Neural progenitor cell (in vitro differentiated cells): ENCODE measurements at regions not wholly inside any gene's neighbourhood (a gene's known extent, or its start where the extent isn't known, plus 50 kb on each side); places are given as distances from the start of the nearest gene placed in this dataset.

Experiments
- CTCF ChIP-seq: fragments of 200-600 bp; sonication (generic); IDR thresholded peaks from 2 replicates; pipeline ENCODE4 v1.5.1; 2017; ENCODE audit warnings: antibody characterized with exemption, mild to moderate bottlenecking
- EZH2phosphoT487 ChIP-seq: fragments of 200-600 bp; sonication (generic); IDR thresholded peaks from 2 replicates; pipeline ENCODE4 v1.6.1; 2017; ENCODE audit warnings: antibody characterized with exemption

- TF ChIP-seq CTCF (no peak), EZH2phosphoT487 (no peak)
Observed at GRCh38 chr13:31067416-31068118, 94.1 kb downstream of the HSPH1 start.
